Glutamatergic neuron (in vitro differentiated cells): ENCODE measurements at regions not wholly inside any gene's neighbourhood (a gene's known extent, or its start where the extent isn't known, plus 50 kb on each side); places are given as distances from the start of the nearest gene placed in this dataset.

Experiments
- DNase-seq: peaks from one replicate; pipeline ENCODE4 v3.0.0; 2022
- H3K27ac Mint-ChIP-seq: one replicate; pipeline ENCODE4 v1.8.0; 2020; ENCODE audit warnings: mild to moderate bottlenecking, mixed read lengths, inconsistent platforms; ENCODE audit not compliant: unreplicated experiment
- H3K27me3 Mint-ChIP-seq: one replicate; pipeline ENCODE4 v1.8.0; 2020; ENCODE audit warnings: mild to moderate bottlenecking, moderate library complexity, mixed read lengths, inconsistent platforms; ENCODE audit not compliant: unreplicated experiment
- H3K36me3 Mint-ChIP-seq: one replicate; pipeline ENCODE4 v1.8.0; 2020; ENCODE audit warnings: mild to moderate bottlenecking, mixed read lengths, inconsistent platforms; ENCODE audit not compliant: unreplicated experiment
- H3K4me1 Mint-ChIP-seq: one replicate; pipeline ENCODE4 v1.8.0; 2020; ENCODE audit warnings: mild to moderate bottlenecking, low read depth, mixed read lengths, inconsistent platforms; ENCODE audit not compliant: unreplicated experiment
- H3K4me3 Mint-ChIP-seq: one replicate; pipeline ENCODE4 v1.8.0; 2020; ENCODE audit warnings: mild to moderate bottlenecking, mixed read lengths, inconsistent platforms; ENCODE audit not compliant: unreplicated experiment
- H3K9me3 Mint-ChIP-seq: one replicate; pipeline ENCODE4 v1.8.0; 2020; ENCODE audit warnings: mild to moderate bottlenecking, moderate library complexity, mixed read lengths, inconsistent platforms; ENCODE audit not compliant: unreplicated experiment
- TF ChIP-seq, protein P1 (sequence below): fragments of 200-600 bp; sonication (generic); IDR thresholded peaks from one replicate; pipeline ENCODE4 v1.5.0; 2021; ENCODE audit not compliant: partially characterized antibody, unreplicated experiment

DNA sequence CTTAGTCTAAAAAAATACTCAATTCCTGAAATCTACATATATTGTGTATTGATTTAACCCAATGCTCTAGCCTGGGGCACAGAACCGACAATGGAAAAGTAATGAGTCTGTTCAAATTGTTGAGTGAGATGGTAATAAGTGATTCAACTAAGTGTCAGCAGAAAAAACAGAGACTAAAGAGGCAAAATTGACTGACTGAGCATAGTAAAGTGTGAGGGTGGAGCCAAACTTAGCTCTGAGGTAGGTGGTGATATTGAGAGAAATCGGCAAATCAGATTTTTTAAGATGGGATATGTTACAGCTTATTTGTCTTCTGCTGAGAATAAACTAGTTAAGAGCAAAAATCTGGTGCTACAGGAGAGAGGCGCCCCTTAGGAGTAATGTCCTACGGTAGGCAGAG, 764.0 kb upstream of the LRRN3 start:
- H3K9me3 Mint-ChIP-seq: no peaks in the 10 kb centered on the region
- no peak overlapping the region for H3K4me3 Mint-ChIP-seq
- H3K4me1 Mint-ChIP-seq: no peaks in the 10 kb centered on the region
- H3K27me3 Mint-ChIP-seq: no peaks in the 10 kb centered on the region
- H3K27ac Mint-ChIP-seq: no peak overlapping the region
- H3K36me3 Mint-ChIP-seq: no peaks in the 10 kb centered on the region
- no peak for DNase-seq
- TF ChIP-seq, protein P1, sequence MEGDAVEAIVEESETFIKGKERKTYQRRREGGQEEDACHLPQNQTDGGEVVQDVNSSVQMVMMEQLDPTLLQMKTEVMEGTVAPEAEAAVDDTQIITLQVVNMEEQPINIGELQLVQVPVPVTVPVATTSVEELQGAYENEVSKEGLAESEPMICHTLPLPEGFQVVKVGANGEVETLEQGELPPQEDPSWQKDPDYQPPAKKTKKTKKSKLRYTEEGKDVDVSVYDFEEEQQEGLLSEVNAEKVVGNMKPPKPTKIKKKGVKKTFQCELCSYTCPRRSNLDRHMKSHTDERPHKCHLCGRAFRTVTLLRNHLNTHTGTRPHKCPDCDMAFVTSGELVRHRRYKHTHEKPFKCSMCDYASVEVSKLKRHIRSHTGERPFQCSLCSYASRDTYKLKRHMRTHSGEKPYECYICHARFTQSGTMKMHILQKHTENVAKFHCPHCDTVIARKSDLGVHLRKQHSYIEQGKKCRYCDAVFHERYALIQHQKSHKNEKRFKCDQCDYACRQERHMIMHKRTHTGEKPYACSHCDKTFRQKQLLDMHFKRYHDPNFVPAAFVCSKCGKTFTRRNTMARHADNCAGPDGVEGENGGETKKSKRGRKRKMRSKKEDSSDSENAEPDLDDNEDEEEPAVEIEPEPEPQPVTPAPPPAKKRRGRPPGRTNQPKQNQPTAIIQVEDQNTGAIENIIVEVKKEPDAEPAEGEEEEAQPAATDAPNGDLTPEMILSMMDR: no peak

DNA sequence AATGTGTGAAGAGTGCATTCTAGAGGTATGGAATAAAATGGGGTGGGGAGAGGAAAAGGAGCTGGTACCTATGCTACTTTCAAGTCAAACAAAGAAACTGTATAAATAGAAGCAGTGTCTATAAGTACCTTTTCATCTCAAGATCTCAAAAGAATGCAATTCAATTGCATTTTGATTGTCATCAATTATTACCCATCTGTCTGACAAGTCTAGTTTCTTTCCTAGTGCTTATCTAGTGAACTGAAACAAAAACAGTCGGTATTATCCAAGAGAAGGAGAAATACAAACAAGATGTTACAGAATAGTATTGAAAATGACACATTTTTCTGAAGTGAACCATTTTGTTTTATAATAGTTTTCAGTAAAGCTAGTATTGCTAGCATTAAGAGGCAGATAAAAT, 754.5 kb upstream of the LRRN3 start:
- DNase-seq: no peak
- H3K36me3 Mint-ChIP-seq: no peaks in the 10 kb centered on the region
- no peak overlapping the region for H3K4me3 Mint-ChIP-seq
- TF ChIP-seq, protein P1: no peak
- no peaks in the 10 kb centered on the region for H3K9me3 Mint-ChIP-seq
- no peak overlapping the region for H3K27ac Mint-ChIP-seq
- no peaks in the 10 kb centered on the region for H3K27me3 Mint-ChIP-seq
- no peaks in the 10 kb centered on the region for H3K4me1 Mint-ChIP-seq

DNA sequence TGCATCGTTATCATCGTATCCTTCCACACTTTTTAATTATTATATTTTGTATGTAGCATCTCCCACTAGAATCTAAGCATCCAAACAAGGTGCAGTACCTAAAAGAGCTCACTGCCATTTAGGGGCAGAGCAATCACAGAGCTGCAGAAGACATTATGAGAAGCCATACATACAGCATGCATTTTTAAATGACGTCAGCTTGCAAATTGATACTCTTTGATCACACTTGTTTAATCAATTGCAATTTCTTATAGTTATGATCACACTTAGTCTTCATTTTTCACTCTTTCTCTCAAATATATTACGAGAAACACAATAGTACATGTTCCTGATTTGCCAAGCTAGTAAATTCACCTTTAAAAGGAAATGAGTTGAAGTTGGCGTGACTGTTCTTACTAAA, 753.3 kb upstream of the LRRN3 start:
- Mint-ChIP-seq H3K4me1 (no peaks in the 10 kb centered on the region), H3K36me3 (no peaks in the 10 kb centered on the region), H3K27ac (no peak overlapping the region), H3K4me3 (no peak overlapping the region), H3K9me3 (no peaks in the 10 kb centered on the region), H3K27me3 (no peaks in the 10 kb centered on the region)
- TF ChIP-seq, protein P1: no peak
- no peak for DNase-seq

DNA sequence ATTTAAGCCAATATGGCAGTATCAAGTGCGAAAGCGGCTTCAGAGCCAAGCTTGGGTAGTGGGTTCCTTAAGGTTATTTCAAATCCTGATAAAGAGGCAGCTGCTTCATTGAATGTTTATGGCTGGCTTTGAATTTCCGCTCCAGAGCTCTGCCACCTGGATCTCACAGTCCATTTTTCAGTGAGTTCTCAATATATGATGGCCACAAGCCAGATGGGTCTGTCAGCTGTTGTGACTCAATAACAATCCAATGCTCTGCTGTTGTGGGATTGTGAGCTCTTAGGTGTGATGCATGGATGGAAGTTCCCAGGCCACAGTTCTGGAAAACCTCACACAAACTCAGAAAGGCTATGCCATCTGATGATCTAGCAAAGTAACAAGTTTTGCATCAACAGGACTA, 743.8 kb upstream of the LRRN3 start:
- Mint-ChIP-seq H3K27me3 (no peaks in the 10 kb centered on the region), H3K36me3 (no peaks in the 10 kb centered on the region), H3K4me3 (no peak overlapping the region), H3K4me1 (peaks cover 2% of the 10 kb centered on the region), H3K27ac (no peak overlapping the region), H3K9me3 (peaks cover 2% of the 10 kb centered on the region)
- DNase-seq: no peak
- TF ChIP-seq, protein P1: no peak

DNA sequence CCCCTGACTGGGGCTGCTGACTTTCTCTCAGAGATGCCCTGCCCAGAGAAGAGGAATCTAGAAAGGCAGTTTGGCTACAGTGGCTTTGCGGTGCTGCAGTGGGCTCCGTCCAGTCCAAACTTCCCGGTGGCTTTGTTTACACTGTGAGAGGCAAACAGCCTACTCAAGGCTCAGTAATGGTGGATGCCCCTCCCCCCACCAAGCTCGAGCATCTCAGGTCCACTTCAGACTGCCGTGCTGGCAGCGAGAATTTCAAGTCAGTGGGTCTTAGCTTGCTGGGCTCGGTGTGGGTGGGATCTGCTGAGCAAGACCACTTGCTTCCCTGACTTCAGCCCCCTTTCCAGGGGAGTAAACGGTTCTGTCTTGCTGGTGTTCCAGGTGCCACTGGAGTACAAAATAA, 734.5 kb upstream of the LRRN3 start:
- no peaks in the 10 kb centered on the region for H3K4me1 Mint-ChIP-seq
- peaks cover 6% of the 10 kb centered on the region for H3K36me3 Mint-ChIP-seq
- H3K9me3 Mint-ChIP-seq: peaks cover 2% of the 10 kb centered on the region
- H3K27ac Mint-ChIP-seq: no peak overlapping the region
- peaks cover 1% of the 10 kb centered on the region for H3K27me3 Mint-ChIP-seq
- TF ChIP-seq, protein P1: no peak
- H3K4me3 Mint-ChIP-seq: no peak overlapping the region
- no peak for DNase-seq
